WTC11 (cell line): ENCODE measurements at regions not wholly inside any gene's neighbourhood (a gene's known extent, or its start where the extent isn't known, plus 50 kb on each side); places are given as distances from the start of the nearest gene placed in this dataset.

Source experiments
- ATAC-seq: fragments of 200-7000 bp; cut with Tn5 transposase; 2 replicates; pipeline ENCODE4 v1.10.0; 2021; ENCODE audit warnings: mild to moderate bottlenecking, moderate library complexity
- CTCF ChIA-PET: fragments of 300-600 bp; sonication (Branson Sonifier 250); formaldehyde crosslinking; loops from one replicate; lab custom pipeline; 2021; ENCODE audit warnings: antibody characterized with exemption; lab: Charles Lee
- POLR2A ChIA-PET: fragments of 350-600 bp; sonication (Branson Sonifier 250); formaldehyde crosslinking; loops from one replicate; lab custom pipeline; 2021; ENCODE audit warnings: antibody characterized with exemption; lab: Charles Lee
- DNase-seq: peaks from one replicate; pipeline ENCODE4 v3.0.0; 2021; ENCODE audit warnings: low spot score
- H3K27ac Mint-ChIP-seq: 2 replicates; pipeline ENCODE4 v1.8.0; 2021; ENCODE audit warnings: mixed read lengths
- H3K27me3 Mint-ChIP-seq: 2 replicates; pipeline ENCODE4 v1.8.0; 2021; ENCODE audit warnings: low read depth, mild to moderate bottlenecking, moderate library complexity, mixed read lengths
- H3K36me3 Mint-ChIP-seq: 2 replicates; pipeline ENCODE4 v1.8.0; 2021; ENCODE audit warnings: mixed read lengths
- H3K4me1 Mint-ChIP-seq: 2 replicates; pipeline ENCODE4 v1.8.0; 2022; ENCODE audit warnings: mixed read lengths
- H3K4me3 Mint-ChIP-seq: 2 replicates; pipeline ENCODE4 v1.8.0; 2021; ENCODE audit warnings: mild to moderate bottlenecking, moderate library complexity, mixed read lengths
- H3K9me3 Mint-ChIP-seq: 2 replicates; pipeline ENCODE4 v1.8.0; 2021; ENCODE audit warnings: mixed read lengths
- AFF4 ChIP-seq: sonication (generic); formaldehyde crosslinking; IDR thresholded peaks from 2 replicates; pipeline ENCODE4 v1.8.1; 2023; ENCODE audit warnings: mild to moderate bottlenecking, missing genetic modification reagents, borderline replicate concordance
- E2F4 ChIP-seq: sonication (generic); formaldehyde crosslinking; IDR thresholded peaks from 2 replicates; pipeline ENCODE4 v1.8.1; 2022; ENCODE audit warnings: low read depth, mild to moderate bottlenecking, moderate library complexity, missing genetic modification reagents, borderline replicate concordance
- ELF4 ChIP-seq: sonication (generic); formaldehyde crosslinking; IDR thresholded peaks from 2 replicates; pipeline ENCODE4 v1.8.1; 2022; ENCODE audit warnings: low read depth, mild to moderate bottlenecking, moderate library complexity, missing genetic modification reagents
- EMX1 ChIP-seq: fragments of 250-450 bp; sonication (Bioruptor Pico); IDR thresholded peaks from 2 replicates; pipeline ENCODE4 v1.8.0; 2021; ENCODE audit warnings: mild to moderate bottlenecking
- FOXP1 ChIP-seq: sonication (generic); formaldehyde crosslinking; IDR thresholded peaks from 2 replicates; pipeline ENCODE4 v1.8.0; 2022; ENCODE audit warnings: missing genetic modification reagents, mild to moderate bottlenecking, moderate library complexity, borderline replicate concordance
- JAZF1 ChIP-seq: fragments of 250-450 bp; sonication (Bioruptor Pico); IDR thresholded peaks from 2 replicates; pipeline ENCODE4 v1.9.0; 2021; ENCODE audit warnings: moderate library complexity, mild to moderate bottlenecking, inconsistent platforms
- MAX ChIP-seq: sonication (generic); formaldehyde crosslinking; IDR thresholded peaks from 2 replicates; pipeline ENCODE4 v1.8.0; 2022; ENCODE audit warnings: mild to moderate bottlenecking, missing genetic modification reagents
- NFATC4 ChIP-seq: fragments of 250-450 bp; sonication (Bioruptor Pico); IDR thresholded peaks from 2 replicates; pipeline ENCODE4 v1.9.0; 2021; ENCODE audit warnings: mild to moderate bottlenecking
- NR2C2 ChIP-seq: sonication (generic); formaldehyde crosslinking; IDR thresholded peaks from 2 replicates; pipeline ENCODE4 v1.8.0; 2022; ENCODE audit warnings: mild to moderate bottlenecking, missing genetic modification reagents
- OVOL2 ChIP-seq: fragments of 250-450 bp; sonication (Bioruptor Pico); IDR thresholded peaks from 2 replicates; pipeline ENCODE4 v1.9.0; 2021; ENCODE audit warnings: mild to moderate bottlenecking, borderline replicate concordance
- PREB ChIP-seq: sonication (generic); formaldehyde crosslinking; IDR thresholded peaks from 2 replicates; pipeline ENCODE4 v1.8.1; 2022; ENCODE audit warnings: mild to moderate bottlenecking, missing genetic modification reagents, moderate library complexity, borderline replicate concordance
- RELA ChIP-seq: sonication (generic); formaldehyde crosslinking; IDR thresholded peaks from 2 replicates; pipeline ENCODE4 v1.8.1; 2022; ENCODE audit warnings: missing genetic modification reagents, mild to moderate bottlenecking, borderline replicate concordance
- SMAD4 ChIP-seq: sonication (generic); formaldehyde crosslinking; IDR thresholded peaks from 2 replicates; pipeline ENCODE4 v1.8.0; 2022; ENCODE audit warnings: mild to moderate bottlenecking, missing genetic modification reagents
- STAT6 ChIP-seq: sonication (generic); formaldehyde crosslinking; conservative IDR thresholded peaks from 2 replicates; pipeline ENCODE4 v1.8.1; 2023; ENCODE audit warnings: mild to moderate bottlenecking, low read depth, missing genetic modification reagents, moderate library complexity
- TP53 ChIP-seq: sonication (generic); formaldehyde crosslinking; IDR thresholded peaks from 2 replicates; pipeline ENCODE4 v1.8.1; 2023; ENCODE audit warnings: mild to moderate bottlenecking, missing genetic modification reagents
- USF1 ChIP-seq: sonication (generic); formaldehyde crosslinking; IDR thresholded peaks from 2 replicates; pipeline ENCODE4 v1.8.0; 2022; ENCODE audit warnings: mild to moderate bottlenecking, missing genetic modification reagents
- ZBTB43 ChIP-seq: sonication (generic); formaldehyde crosslinking; IDR thresholded peaks from 2 replicates; pipeline ENCODE4 v1.8.1; 2023; ENCODE audit warnings: mild to moderate bottlenecking, missing genetic modification reagents
- ZNF396 ChIP-seq: fragments of 250-450 bp; sonication (Bioruptor Pico); IDR thresholded peaks from 2 replicates; pipeline ENCODE4 v1.8.0; 2021; ENCODE audit warnings: mild to moderate bottlenecking, moderate library complexity, borderline replicate concordance
- ZNF416 ChIP-seq: fragments of 250-450 bp; sonication (Bioruptor Pico); IDR thresholded peaks from 2 replicates; pipeline ENCODE4 v1.9.0; 2021; ENCODE audit warnings: mild to moderate bottlenecking, inconsistent platforms
- TF ChIP-seq, protein P1 (sequence below): sonication (generic); formaldehyde crosslinking; IDR thresholded peaks from 2 replicates; pipeline ENCODE4 v1.8.1; 2022; ENCODE audit warnings: low read depth, missing genetic modification reagents, borderline replicate concordance

DNA sequence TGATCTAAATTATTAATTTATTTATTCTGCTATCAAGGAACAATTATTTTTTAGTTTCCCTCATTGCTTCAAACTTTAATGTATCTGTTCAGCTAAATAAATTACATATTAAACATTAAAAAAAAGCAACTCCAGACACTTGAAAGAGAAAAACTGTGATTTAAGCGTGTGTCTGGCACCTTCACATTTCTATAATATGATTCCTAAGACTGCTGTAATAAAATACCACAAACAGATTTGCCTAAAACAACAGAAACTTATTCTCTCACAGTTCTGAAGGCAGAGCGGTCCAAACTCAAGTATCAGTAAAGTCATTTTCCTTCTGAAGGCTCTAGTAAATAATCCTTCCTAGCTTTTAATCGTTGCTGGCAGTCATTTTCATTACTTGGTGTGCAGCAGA lies 580.4 kb upstream of the KCND2 start:
- no peaks in the 10 kb centered on the region for H3K27me3 Mint-ChIP-seq
- POLR2A ChIA-PET = no interaction called here
- no peak for DNase-seq
- H3K36me3 Mint-ChIP-seq = peaks cover 5% of the 10 kb centered on the region
- peaks cover 11% of the 10 kb centered on the region for H3K9me3 Mint-ChIP-seq
- no peaks in the 10 kb centered on the region for H3K4me1 Mint-ChIP-seq
- ATAC-seq = no peak
- CTCF ChIA-PET = no interaction called here
- no peak for TF ChIP-seq NFATC4 (CRISPR knock-in tag)
- TF ChIP-seq NR2C2 (CRISPR knock-in tag) = no peak
- TF ChIP-seq ZBTB43 (CRISPR knock-in tag) = no peak
- no peak for TF ChIP-seq ZNF396 (CRISPR knock-in tag)
- no peak for TF ChIP-seq ELF4
- no peak for TF ChIP-seq SMAD4 (CRISPR knock-in tag)
- no peak for TF ChIP-seq STAT6 (CRISPR knock-in tag)
- TF ChIP-seq, protein P1, sequence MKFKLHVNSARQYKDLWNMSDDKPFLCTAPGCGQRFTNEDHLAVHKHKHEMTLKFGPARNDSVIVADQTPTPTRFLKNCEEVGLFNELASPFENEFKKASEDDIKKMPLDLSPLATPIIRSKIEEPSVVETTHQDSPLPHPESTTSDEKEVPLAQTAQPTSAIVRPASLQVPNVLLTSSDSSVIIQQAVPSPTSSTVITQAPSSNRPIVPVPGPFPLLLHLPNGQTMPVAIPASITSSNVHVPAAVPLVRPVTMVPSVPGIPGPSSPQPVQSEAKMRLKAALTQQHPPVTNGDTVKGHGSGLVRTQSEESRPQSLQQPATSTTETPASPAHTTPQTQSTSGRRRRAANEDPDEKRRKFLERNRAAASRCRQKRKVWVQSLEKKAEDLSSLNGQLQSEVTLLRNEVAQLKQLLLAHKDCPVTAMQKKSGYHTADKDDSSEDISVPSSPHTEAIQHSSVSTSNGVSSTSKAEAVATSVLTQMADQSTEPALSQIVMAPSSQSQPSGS (CRISPR knock-in tag) = no peak
- no peak for TF ChIP-seq E2F4 (CRISPR knock-in tag)
- TF ChIP-seq RELA (CRISPR knock-in tag) = no peak
- no peak for TF ChIP-seq OVOL2
- TF ChIP-seq AFF4 (CRISPR knock-in tag) = no peak
- no peak for TF ChIP-seq USF1 (CRISPR knock-in tag)
- no peak for TF ChIP-seq FOXP1 (CRISPR knock-in tag)
- TF ChIP-seq MAX (CRISPR knock-in tag) = no peak
- no peak for TF ChIP-seq EMX1 (CRISPR knock-in tag)
- TF ChIP-seq ZNF416 (CRISPR knock-in tag) = no peak
- TF ChIP-seq JAZF1 (CRISPR knock-in tag) = no peak
- TF ChIP-seq PREB (CRISPR knock-in tag) = no peak
- no peak for TF ChIP-seq TP53 (CRISPR knock-in tag)
- H3K4me3 Mint-ChIP-seq = no peak overlapping the region
- no peak overlapping the region for H3K27ac Mint-ChIP-seq
